Activated CD8-positive, alpha-beta T cell treated with anti-CD3 and anti-CD28 coated beads for 36 hours (primary cell): ENCODE measurements at regions not wholly inside any gene's neighbourhood (a gene's known extent, or its start where the extent isn't known, plus 50 kb on each side); places are given as distances from the start of the nearest gene placed in this dataset.

ENCODE experiments used
- ATAC-seq: fragments of 200-7000 bp; cut with Tn5 transposase; one replicate; pipeline ENCODE4 v1.10.0; 2021; ENCODE audit warnings: mild to moderate bottlenecking, moderate library complexity
- CTCF ChIA-PET: fragments of 350-600 bp; sonication (Branson Sonifier 250); formaldehyde crosslinking; loops from one replicate; lab custom pipeline; 2021; ENCODE audit warnings: antibody characterized with exemption; lab: Charles Lee
- POLR2A ChIA-PET: fragments of 350-600 bp; sonication (Branson Sonifier 250); formaldehyde crosslinking; loops from one replicate; lab custom pipeline; 2021; ENCODE audit warnings: antibody characterized with exemption; lab: Charles Lee
- DNase-seq: peaks from one replicate; pipeline ENCODE4 v3.0.0-alpha.2; 2020
- H3K27ac Mint-ChIP-seq: one replicate; pipeline ENCODE4 v1.8.0; 2021; ENCODE audit warnings: mild to moderate bottlenecking, mixed read lengths
- H3K27me3 Mint-ChIP-seq: one replicate; pipeline ENCODE4 v1.8.0; 2021; ENCODE audit warnings: mixed read lengths
- H3K36me3 Mint-ChIP-seq: one replicate; pipeline ENCODE4 v1.8.0; 2021; ENCODE audit warnings: low read depth, mixed read lengths
- H3K4me1 Mint-ChIP-seq: one replicate; pipeline ENCODE4 v1.8.0; 2021; ENCODE audit warnings: low read depth, mixed read lengths
- H3K4me3 Mint-ChIP-seq: one replicate; pipeline ENCODE4 v1.8.0; 2021; ENCODE audit warnings: mild to moderate bottlenecking, moderate library complexity, mixed read lengths
- H3K9me3 Mint-ChIP-seq: one replicate; pipeline ENCODE4 v1.8.0; 2021; ENCODE audit warnings: mixed read lengths
- intact Hi-C: fragments of 100-400 bp; cut with micrococcal nuclease; formaldehyde crosslinking; loops from one replicate; pipeline ENCODE4 v1.10.0; 2022
- TF ChIP-seq, protein P1 (sequence below): fragments of 200-600 bp; IDR thresholded peaks from one replicate; pipeline ENCODE4 v1.8.0; 2022; ENCODE audit warnings: antibody characterized with exemption, mild to moderate bottlenecking

DNA sequence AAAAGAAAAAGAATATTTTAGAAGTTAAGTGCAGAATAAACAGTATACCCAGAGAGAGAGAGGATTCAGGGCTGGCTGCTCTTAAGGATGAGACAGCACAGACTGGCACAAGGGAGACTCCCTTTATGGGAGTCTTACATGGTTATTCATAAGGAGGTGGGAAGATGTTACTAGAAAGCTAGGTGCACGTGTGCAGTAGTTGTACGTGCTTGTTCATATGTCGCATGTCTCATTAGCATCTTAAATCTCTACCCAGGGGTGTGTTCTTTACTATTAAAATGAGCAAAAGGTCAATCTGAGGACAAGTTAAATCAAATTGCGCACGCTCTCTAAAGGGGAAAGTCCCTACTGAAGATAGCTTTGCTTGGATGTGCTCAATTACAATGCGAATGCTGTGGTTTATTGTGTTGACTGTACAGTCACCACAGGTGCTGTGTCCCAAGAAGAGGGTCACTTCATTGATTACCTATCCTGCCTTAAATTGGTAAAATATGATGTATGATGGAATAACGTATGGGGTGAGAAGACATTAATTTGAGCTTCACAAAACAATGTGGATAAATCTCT, 368.0 kb upstream of the SPHKAP start:
- DNase-seq (no peak), ATAC-seq (no peak)
- H3K4me1 Mint-ChIP-seq, result no peaks in the 10 kb centered on the region
- TF ChIP-seq, protein P1, sequence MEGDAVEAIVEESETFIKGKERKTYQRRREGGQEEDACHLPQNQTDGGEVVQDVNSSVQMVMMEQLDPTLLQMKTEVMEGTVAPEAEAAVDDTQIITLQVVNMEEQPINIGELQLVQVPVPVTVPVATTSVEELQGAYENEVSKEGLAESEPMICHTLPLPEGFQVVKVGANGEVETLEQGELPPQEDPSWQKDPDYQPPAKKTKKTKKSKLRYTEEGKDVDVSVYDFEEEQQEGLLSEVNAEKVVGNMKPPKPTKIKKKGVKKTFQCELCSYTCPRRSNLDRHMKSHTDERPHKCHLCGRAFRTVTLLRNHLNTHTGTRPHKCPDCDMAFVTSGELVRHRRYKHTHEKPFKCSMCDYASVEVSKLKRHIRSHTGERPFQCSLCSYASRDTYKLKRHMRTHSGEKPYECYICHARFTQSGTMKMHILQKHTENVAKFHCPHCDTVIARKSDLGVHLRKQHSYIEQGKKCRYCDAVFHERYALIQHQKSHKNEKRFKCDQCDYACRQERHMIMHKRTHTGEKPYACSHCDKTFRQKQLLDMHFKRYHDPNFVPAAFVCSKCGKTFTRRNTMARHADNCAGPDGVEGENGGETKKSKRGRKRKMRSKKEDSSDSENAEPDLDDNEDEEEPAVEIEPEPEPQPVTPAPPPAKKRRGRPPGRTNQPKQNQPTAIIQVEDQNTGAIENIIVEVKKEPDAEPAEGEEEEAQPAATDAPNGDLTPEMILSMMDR, result no peak
- CTCF ChIA-PET, result no interaction called here
- POLR2A ChIA-PET, result no interaction called here
- H3K9me3 Mint-ChIP-seq, result peaks cover 7% of the 10 kb centered on the region
- H3K27ac Mint-ChIP-seq, result no peak overlapping the region
- no peak overlapping the region for H3K4me3 Mint-ChIP-seq
- intact Hi-C loops, result no loop called here
- H3K27me3 Mint-ChIP-seq, result no peaks in the 10 kb centered on the region
- no peaks in the 10 kb centered on the region for H3K36me3 Mint-ChIP-seq

DNA sequence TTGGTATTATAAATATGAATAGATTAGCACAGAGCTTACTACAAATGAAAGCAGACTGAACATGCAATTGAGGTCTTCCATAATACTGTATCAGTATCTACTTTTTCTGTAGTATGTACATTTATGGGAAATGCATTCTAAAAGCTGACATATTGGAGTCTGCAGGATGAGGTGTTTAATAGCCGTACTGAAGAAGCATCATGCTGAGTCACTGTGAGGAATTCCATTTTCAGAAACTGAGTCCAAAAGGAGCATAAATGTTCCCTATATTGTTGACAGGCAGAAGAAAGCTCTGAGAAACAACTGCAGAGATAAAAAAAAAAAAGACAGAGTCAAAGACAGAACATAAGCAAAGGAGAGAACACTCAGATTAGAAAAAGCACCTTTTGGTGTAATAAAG, 366.7 kb upstream of the SPHKAP start:
- DNase-seq (no peak), ATAC-seq (no peak)
- Mint-ChIP-seq H3K4me3 (no peak overlapping the region), H3K36me3 (no peaks in the 10 kb centered on the region), H3K27ac (no peak overlapping the region), H3K9me3 (peaks cover 7% of the 10 kb centered on the region), H3K4me1 (no peaks in the 10 kb centered on the region), H3K27me3 (no peaks in the 10 kb centered on the region)
- ChIA-PET POLR2A (no interaction called here), CTCF (no interaction called here)
- TF ChIP-seq, protein P1, result no peak
- intact Hi-C loops, result no loop called here

DNA sequence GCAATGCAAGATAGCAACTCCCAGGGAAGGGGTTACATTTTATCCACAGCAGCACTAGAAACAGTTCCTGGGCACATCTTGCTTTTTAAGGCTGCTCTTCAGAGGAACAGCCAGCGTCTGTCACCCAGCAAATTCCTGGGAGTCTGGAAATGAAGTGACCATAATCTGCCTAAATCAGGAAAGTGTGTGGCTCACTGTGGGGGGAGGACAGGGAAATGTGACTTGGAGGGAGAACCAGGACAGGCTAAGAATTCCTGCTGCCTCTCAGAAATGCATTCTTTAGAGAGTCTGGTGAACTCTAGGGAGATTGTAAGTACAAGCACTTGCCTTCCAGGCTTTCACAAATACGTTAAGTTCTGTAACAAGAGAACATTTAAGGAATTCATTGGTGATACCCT, 364.3 kb upstream of the SPHKAP start:
- no peaks in the 10 kb centered on the region for H3K27me3 Mint-ChIP-seq
- DNase-seq (no peak), ATAC-seq (no peak)
- TF ChIP-seq, protein P1, result no peak
- no peak overlapping the region for H3K4me3 Mint-ChIP-seq
- intact Hi-C loops, result no loop called here
- ChIA-PET POLR2A (no interaction called here), CTCF (no interaction called here)
- H3K27ac Mint-ChIP-seq, result no peak overlapping the region
- H3K9me3 Mint-ChIP-seq, result peaks cover 7% of the 10 kb centered on the region
- no peaks in the 10 kb centered on the region for H3K4me1 Mint-ChIP-seq
- H3K36me3 Mint-ChIP-seq, result no peaks in the 10 kb centered on the region

DNA sequence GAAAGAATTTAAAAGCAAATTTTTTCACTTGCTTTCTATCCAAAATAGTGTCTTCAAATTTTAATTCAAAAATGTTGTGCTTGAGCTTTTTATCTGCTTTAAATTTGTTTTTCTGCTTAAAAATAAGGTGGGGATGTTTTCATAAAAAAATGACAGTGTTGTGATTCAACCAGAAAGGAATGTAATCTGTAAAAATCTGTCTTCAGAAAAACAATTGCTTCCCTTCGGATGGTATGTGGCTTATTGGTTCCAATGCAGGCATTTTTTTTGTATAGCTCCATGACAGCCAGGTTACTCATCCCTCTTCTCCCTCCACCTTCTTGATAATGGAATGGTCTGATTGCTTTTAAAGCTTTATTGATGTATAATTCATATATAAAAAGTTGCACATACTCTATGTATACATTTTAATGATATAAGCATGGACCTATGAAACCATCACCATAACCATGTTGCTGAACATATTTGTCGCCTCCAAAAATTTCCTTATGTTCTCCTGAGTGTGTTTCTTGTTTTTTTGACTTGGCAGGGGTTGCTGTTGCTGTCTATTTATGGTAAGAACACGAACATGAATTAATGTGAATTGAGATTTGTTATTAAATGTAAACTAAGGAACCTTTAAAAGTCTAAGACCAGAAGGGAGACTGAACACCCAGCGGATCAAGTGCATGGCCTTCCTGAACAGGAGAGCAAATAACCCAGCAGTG, 363.7 kb upstream of the SPHKAP start:
- no peaks in the 10 kb centered on the region for H3K27me3 Mint-ChIP-seq
- no peak overlapping the region for H3K27ac Mint-ChIP-seq
- H3K9me3 Mint-ChIP-seq, result peaks cover 4% of the 10 kb centered on the region
- no peaks in the 10 kb centered on the region for H3K4me1 Mint-ChIP-seq
- CTCF ChIA-PET, result interaction anchor here (0.5 kb wide), 1 partner anchor 142 kb away, joined by 3 read pairs; no protein-coding TSS in a partner anchor
- intact Hi-C loops, result no loop called here
- H3K4me3 Mint-ChIP-seq, result no peak overlapping the region
- H3K36me3 Mint-ChIP-seq, result no peaks in the 10 kb centered on the region
- no peak for DNase-seq
- TF ChIP-seq, protein P1, result no peak
- no peak for ATAC-seq
- POLR2A ChIA-PET, result no interaction called here

DNA sequence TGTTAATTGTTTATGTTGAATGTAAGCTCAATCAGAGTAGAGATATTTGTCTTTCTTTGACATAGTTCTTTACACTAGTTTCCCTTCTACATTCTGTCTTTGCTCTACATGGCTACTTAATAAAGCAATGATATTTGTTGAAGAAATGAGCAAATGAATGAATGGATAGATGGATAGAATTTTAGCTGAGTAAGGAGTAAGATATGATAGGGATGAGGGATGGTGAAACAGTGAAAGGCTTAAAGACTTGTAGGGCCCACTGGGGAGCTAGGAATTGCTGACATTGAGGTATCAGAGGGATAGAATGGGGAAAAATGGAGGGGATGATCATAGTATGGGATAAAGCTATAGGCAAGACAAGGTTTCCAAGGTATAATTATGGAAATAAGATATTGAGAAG, 361.6 kb upstream of the SPHKAP start:
- Mint-ChIP-seq H3K9me3 (peaks cover 7% of the 10 kb centered on the region), H3K4me1 (no peaks in the 10 kb centered on the region), H3K36me3 (no peaks in the 10 kb centered on the region), H3K27ac (no peak overlapping the region), H3K27me3 (no peaks in the 10 kb centered on the region), H3K4me3 (no peak overlapping the region)
- intact Hi-C loops, result no loop called here
- TF ChIP-seq, protein P1, result no peak
- CTCF ChIA-PET, result no interaction called here
- POLR2A ChIA-PET, result no interaction called here
- ATAC-seq (no peak), DNase-seq (no peak)
